Kidney (tissue), 13 donors: ENCODE measurements at regions not wholly inside any gene's neighbourhood (a gene's known extent, or its start where the extent isn't known, plus 50 kb on each side); places are given as distances from the start of the nearest gene placed in this dataset.
A peak's percentile ranks its signal among the peaks of the same experiment; 100 is the strongest.

Experiments used
- DNase-seq, 5 donors: peaks; one replicate each; pipeline ENCODE4 v3.0.0-alpha.2; 2013 to 2020
- FAIRE-seq: peaks from 2 replicates; lab custom pipeline; 2012; peaks lifted over from hg19 to GRCh38; lab: Jason Lieb, UNC
- H3K27ac ChIP-seq, 2 donors: one replicate each; pipeline ENCODE4 v1.7.0; 2013; ENCODE audit warnings: low read depth in 2 of 2, low read length in 2 of 2, inconsistent platforms in 1 of 2
- H3K27me3 ChIP-seq: one replicate; pipeline ENCODE4 v1.7.1; 2013; ENCODE audit warnings: low read length, inconsistent platforms; ENCODE audit not compliant: control insufficient read depth, insufficient read depth
- H3K36me3 ChIP-seq, 3 donors: one replicate each; pipeline versions ENCODE4 v1.7.0 to v1.7.1; 2013; ENCODE audit warnings: low read length in 3 of 3, control low read depth in 1 of 3, inconsistent platforms in 1 of 3; ENCODE audit not compliant: insufficient read depth in 3 of 3, control insufficient read depth in 2 of 3
- H3K4me1 ChIP-seq, 3 donors: one replicate each; pipeline versions ENCODE4 v1.7.0 to v1.7.1; 2013; ENCODE audit warnings: low read length in 3 of 3, inconsistent platforms in 1 of 3, low read depth in 1 of 3; ENCODE audit not compliant: control insufficient read depth in 2 of 3, insufficient read depth in 2 of 3
- H3K4me3 ChIP-seq, 3 donors: one replicate each; pipeline versions ENCODE4 v1.7.0 to v1.8.1; 2013; ENCODE audit warnings: low read length in 3 of 3, control low read depth in 1 of 3, inconsistent platforms in 1 of 3
- H3K9ac ChIP-seq, 3 donors: one replicate each; pipeline versions ENCODE4 v1.7.0 to v1.7.1; 2013; ENCODE audit warnings: low read length in 3 of 3, control low read depth in 1 of 3, inconsistent platforms in 1 of 3
- H3K9me3 ChIP-seq, 3 donors: one replicate each; pipeline versions ENCODE4 v1.7.0 to v1.7.1; 2013; ENCODE audit warnings: low read length in 3 of 3, control low read depth in 1 of 3, inconsistent platforms in 1 of 3; ENCODE audit not compliant: control insufficient read depth in 2 of 3, insufficient read depth in 1 of 3
- CTCF ChIP-seq: IDR thresholded peaks from 3 replicates; pipeline ENCODE4 v1.5.1; 2012; ENCODE audit warnings: mild to moderate bottlenecking, moderate library complexity, borderline replicate concordance; ENCODE audit not compliant: insufficient read depth; ENCODE audit errors: extremely low read depth
- intact Hi-C: fragments of 100-400 bp; cut with DNase I; formaldehyde crosslinking; loops from one replicate; pipeline ENCODE4 v1.11.1; 2022
- donor health status: control.
- donor health status: control.
- donor health status: control.
- donor health status: control.
- donor health status: control.
- donor health status: DM: yes; HTN: yes; CAD: no.
- donor health status: Normal renal cell carcinoma (clear cell type).

GRCh38 chr18:46378126-46378863 lies 274.1 kb downstream of the HAUS1 start:
- TF ChIP-seq CTCF = no peak
- no peak overlapping the region for H3K4me3 ChIP-seq
- DNase-seq (peak in 1 of 5 donors; percentile 10), FAIRE-seq (no peak)
- intact Hi-C loops = no loop called here
- no peak overlapping the region for H3K9ac ChIP-seq
- H3K27me3 ChIP-seq = no peaks in the 10 kb centered on the region
- H3K9me3 ChIP-seq = no peaks in the 10 kb centered on the region
- no peak overlapping the region for H3K27ac ChIP-seq
- no peaks in the 10 kb centered on the region for H3K36me3 ChIP-seq
- H3K4me1 ChIP-seq = no peaks in the 10 kb centered on the region

GRCh38 chr18:46378864-46379207 lies 274.7 kb downstream of the HAUS1 start:
- no peak overlapping the region for H3K27ac ChIP-seq
- H3K9ac ChIP-seq = no peak overlapping the region
- H3K27me3 ChIP-seq = no peaks in the 10 kb centered on the region
- intact Hi-C loops = no loop called here
- TF ChIP-seq CTCF = no peak
- H3K36me3 ChIP-seq = no peaks in the 10 kb centered on the region
- H3K4me3 ChIP-seq = no peak overlapping the region
- H3K4me1 ChIP-seq = no peaks in the 10 kb centered on the region
- DNase-seq (peak in 1 of 5 donors; percentile 6), FAIRE-seq (no peak)
- no peaks in the 10 kb centered on the region for H3K9me3 ChIP-seq

- DNase-seq (peak in 1 of 5 donors; percentile 6), FAIRE-seq (no peak)
- H3K4me3 ChIP-seq = no peak overlapping the region
- no peaks in the 10 kb centered on the region for H3K27me3 ChIP-seq
- no peak overlapping the region for H3K9ac ChIP-seq
- H3K27ac ChIP-seq = no peak overlapping the region
- intact Hi-C loops = no loop called here
- no peaks in the 10 kb centered on the region for H3K36me3 ChIP-seq
- H3K9me3 ChIP-seq = no peaks in the 10 kb centered on the region
- no peaks in the 10 kb centered on the region for H3K4me1 ChIP-seq
- no peak for TF ChIP-seq CTCF
Observed at GRCh38 chr18:46379323-46379950, 275.3 kb downstream of the HAUS1 start.
